HG03575 (cell line): ENCODE measurements at regions not wholly inside any gene's neighbourhood (a gene's known extent, or its start where the extent isn't known, plus 50 kb on each side); places are given as distances from the start of the nearest gene placed in this dataset.
A peak's percentile ranks its signal among the peaks of the same experiment; 100 is the strongest.
"Not testable (repeated sequence)": the region's sequence is repeated elsewhere in the genome, so short reads cannot be mapped to it uniquely, and the experiment has no call there.

Experiments
- ATAC-seq: cut with Tn5 transposase; IDR thresholded peaks from one replicate; pipeline ENCODE4 v1.9.1; 2021; ENCODE audit not compliant: unreplicated experiment, insufficient number of reproducible peaks, low FRiP score; ENCODE audit errors: extremely low read depth

DNA sequence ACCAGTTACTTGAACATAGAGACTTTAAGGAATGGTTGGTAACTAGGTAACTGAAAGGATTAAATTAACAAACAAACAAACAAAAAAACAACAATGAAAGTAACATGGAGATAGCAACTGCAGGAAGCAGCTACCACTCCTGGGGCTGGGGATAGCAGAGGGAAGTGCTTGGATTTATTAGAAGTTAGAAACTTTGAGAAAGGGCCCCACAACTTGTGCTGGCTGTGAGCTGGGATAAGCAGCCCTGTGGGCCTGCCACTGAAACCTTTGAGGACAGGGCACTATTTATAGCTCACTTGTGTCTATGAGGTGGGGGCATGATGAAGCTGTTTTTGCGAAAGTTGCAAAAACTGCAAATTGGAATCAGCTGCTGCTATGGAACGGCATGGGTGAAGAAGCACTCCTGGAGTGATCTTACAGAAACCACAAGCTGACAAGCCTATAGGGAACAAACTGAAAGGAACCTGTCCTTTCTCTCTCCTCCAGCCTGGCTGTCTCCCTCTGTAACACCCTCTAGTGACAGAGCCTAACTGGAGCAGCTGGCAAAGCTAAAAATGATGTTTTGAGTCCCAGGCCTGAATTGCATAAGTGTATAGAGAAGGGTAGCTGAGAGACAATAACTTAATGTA is 91.4 kb upstream of the RANBP6 start:
- peak; percentile 57 for ATAC-seq

DNA sequence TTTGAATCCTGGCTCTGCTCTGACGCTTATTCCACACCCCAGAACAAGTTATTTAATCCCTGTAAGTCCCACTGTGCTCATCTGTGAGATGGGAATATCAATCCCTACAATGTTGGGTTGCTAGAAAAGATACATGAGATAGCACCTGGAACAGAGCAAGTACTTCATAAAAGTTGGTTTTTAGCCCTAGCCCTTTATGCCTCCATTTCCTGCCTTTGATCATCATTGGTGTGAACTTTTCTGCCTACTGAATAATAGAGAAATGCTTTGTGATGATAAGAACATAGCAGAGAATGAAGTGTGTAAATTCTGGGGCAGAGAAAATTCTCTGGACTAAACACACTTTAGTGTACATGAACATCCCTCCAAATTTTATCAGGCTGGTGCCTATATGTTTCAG is 90.3 kb upstream of the RANBP6 start:
- no peak for ATAC-seq

GRCh38 chr9:6104406-6104805 is 89.0 kb upstream of the RANBP6 start:
- not testable (repeated sequence) for ATAC-seq

DNA sequence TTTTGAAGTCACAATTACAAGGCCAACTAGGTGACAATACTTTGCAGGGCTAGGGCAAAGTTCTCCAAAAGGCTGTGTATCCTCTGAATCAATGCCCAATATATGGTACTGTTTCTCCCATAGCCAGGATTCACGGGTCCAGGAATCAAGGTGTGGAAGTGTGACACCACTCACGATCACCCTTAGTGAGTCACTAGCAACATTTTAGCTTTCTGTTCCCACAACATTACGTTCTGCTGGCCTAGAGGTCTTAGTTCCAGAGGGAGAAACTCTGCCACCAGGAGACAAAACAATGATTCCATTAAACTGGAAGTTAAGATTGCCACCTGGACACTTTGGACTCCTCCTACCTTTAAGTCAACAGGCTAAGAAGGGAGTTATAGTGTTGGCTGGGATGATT is 88.5 kb upstream of the RANBP6 start:
- not testable (repeated sequence) for ATAC-seq

- ATAC-seq = not testable (repeated sequence)
Observed at GRCh38 chr9:6102336-6102987, 87.0 kb upstream of the RANBP6 start.

- not testable (repeated sequence) for ATAC-seq
Observed at GRCh38 chr9:6101725-6102124, 86.3 kb upstream of the RANBP6 start.

DNA sequence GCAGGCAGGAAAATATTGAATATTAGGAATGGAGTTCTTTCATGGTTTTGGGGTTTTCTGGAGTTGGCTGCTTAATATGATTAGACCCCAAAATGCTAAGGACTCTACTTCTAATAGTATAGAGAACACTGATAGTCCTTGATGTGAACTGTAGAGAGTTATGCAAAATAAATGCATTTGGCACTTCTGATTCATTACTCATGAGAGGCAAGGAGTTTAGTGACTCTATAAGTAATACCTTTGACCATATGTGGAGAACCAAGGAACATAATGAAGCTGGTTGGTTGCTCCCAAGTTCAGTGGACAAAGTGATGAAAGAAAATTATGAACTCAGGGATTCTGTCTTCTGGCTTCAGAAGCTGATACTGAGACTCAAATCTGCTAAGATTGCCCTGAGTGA is 83.9 kb upstream of the RANBP6 start:
- ATAC-seq = not testable (repeated sequence)

DNA sequence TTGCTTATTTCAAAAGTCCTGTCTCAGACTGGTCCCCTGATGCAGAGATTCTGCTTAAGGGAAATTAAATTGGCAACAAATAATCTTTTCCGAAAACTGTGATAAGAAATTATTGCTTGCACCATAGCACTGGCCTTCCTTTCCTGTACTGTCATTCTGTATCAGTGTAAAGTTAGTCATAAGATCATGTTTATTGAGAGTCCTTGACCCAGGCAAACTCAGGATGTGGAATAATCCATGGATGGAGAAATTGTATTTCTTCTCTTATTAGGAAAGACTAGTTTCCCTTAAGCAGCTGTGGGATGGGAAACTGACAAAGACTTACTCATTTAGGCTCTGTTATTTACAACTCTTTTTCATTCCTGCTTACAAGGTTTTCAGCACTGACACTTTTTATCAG is 83.0 kb upstream of the RANBP6 start:
- no peak for ATAC-seq

- no peak for ATAC-seq
Observed at GRCh38 chr9:6096821-6097220, 81.4 kb upstream of the RANBP6 start.

DNA sequence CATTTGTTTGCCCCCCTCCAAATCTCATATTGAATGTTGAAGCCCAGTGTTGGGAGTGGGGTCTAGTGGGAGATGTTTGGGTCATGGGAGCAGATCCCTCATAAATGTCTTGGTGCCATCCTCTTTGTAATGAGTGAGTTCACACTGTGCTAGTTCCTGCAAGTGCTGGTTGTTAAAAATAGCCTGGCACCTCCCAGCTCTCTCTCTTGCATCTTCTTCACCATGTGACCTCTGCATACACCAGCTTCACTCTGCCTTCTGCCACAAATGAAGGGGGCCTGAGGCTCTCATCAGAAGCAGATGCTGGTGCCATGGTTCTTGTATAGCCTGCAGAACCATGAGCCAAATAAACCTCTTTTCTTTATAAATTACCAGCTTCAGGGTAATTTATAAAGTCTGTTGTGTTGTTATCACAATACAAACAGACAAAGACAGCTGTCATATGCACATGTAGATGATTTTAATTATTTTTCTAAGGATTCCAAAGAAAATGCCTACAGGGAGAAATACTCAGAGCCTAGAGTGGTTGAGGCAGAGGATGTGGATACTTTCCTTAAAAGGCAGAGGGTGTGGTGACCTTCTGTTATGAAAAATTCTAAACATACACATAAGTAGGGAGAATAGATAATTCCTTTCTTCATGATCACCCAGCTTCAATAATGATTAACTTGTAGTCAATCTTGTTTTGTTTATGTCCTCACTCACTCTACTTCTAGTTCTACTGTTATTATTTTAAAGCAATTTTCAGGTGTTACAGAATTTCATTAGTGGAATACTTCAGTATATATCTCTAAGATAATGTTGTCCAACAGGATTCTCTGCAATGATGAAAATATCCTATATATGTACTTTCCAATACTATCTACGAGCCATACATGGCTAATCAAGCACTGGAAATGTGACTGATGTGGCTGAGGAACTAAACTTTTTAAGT is 75.1 kb upstream of the RANBP6 start:
- no peak for ATAC-seq

DNA sequence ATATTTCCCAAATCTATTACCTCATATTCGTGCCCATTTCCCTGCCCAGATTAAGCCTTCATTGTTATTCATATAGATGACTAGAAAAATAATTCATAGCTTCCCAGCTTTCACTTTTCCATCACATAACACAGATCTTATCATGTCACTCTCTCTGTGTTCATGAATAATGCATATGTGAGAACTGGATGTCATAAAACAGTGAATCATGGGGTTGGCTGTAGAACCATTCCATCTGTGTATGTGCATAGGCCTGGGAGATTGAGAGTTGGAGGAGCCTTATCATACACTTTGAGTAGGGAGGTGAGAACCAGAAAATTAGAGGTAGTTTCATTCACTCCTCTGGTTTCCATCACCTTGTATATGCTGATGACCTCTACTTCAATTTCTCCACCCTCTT is 73.9 kb upstream of the RANBP6 start:
- no peak for ATAC-seq

GRCh38 chr9:6086006-6086655 is 70.7 kb upstream of the RANBP6 start:
- no peak for ATAC-seq

DNA sequence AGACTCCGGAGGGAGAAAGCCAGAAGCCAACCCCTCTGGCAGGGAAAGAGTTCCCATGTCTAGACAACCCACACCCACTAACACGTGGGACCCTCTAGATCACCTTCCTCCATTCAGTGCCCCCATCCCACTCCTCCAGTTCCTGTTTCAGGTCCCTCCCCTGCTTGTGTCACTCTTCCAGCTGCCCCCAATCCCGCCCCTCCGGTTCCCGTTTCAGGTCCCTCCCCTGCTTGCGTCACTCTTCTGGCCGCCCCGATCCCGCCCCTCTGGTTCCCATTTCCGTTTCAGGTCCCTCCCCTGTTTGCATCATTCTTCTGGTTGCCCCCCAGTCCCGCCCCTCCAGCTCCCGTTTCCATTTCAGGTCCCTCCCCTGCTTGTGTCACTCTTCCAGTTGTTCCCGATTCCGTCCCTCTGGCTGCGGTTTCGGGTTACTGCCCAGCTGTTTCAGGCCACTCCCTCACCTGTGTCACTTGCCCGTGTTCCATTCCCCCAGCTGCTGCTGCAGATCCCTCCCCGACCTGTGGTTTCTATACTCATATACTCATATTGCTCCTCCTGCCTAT is 64.8 kb upstream of the RANBP6 start:
- ATAC-seq = no peak

DNA sequence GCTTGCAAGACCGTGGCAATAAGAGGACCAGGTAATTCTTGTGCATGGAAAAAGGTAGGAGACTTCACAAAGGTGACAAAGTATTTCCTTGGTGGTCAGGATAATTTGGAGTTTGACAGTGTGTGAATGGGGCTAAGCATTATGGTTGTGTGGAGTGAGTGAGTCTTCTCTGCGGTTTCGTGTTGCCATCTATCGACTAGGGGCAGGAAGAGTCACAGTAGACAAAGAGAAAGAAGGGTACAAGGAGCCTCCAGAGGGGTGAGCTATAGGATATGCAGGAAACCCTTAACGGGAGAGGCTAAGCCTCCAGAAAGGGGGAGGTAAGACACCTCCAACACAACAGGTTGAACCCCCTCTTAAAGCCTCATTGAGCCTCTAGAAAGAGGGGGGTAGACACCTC is 64.0 kb upstream of the RANBP6 start:
- no peak for ATAC-seq

- ATAC-seq = no peak
Observed at GRCh38 chr9:6078382-6079105, 63.1 kb upstream of the RANBP6 start.

DNA sequence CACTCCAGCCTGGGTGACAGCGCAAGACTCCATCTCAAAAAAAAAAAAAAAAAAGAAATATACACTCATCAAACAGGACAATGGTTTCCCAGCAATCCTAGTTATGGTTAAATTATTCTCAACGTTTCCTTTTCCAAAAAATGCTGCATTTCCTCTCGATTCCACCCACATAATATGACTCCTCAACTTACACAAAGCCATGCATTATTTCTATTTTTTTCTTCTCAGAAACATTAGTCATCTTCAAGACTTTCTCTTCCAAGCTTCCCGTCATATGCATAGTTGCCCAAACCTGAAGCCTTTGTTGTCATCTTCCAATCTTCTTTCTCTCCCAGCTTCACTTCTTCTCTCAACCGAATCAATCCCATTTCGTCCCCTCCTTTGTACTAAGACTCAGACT is 61.4 kb upstream of the RANBP6 start:
- no peak for ATAC-seq

- ATAC-seq = no peak
Observed at GRCh38 chr9:6073731-6074130, 58.3 kb upstream of the RANBP6 start.

GRCh38 chr9:6072865-6073264 is 57.4 kb upstream of the RANBP6 start:
- ATAC-seq = no peak

- no peak for ATAC-seq
Observed at GRCh38 chr9:6072453-6072852, 57.0 kb upstream of the RANBP6 start.
